ENCODE measurements at regions not wholly inside any gene's neighbourhood (a gene's known extent, or its start where the extent isn't known, plus 50 kb on each side); places are given as distances from the start of the nearest gene placed in this dataset.

DNA sequence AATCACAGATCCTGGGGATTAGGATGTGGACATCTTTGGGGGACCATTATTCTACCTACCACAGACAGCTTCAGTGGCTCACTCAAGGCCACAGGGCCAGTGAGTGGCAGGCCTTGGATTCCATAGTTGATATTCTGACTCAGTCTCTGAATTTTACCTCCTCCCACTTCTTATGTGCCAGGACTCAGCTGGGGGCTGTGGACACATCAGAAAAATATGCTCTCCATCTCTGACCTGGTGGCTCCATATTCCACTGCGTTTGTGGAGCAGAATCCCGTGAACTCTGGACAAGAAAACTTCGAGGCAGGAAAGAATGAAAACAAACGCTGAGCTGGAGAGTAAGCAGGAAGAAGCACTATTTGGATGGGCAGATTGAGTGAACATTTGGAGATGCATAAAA lies 301.8 kb upstream of the MAF start:
- peaks cover 2% of the 10 kb centered on the region for H3K9me3 ChIP-seq (ENCODE audit: control insufficient read depth, insufficient read depth, low read length)
- TF ChIP-seq, protein P1, sequence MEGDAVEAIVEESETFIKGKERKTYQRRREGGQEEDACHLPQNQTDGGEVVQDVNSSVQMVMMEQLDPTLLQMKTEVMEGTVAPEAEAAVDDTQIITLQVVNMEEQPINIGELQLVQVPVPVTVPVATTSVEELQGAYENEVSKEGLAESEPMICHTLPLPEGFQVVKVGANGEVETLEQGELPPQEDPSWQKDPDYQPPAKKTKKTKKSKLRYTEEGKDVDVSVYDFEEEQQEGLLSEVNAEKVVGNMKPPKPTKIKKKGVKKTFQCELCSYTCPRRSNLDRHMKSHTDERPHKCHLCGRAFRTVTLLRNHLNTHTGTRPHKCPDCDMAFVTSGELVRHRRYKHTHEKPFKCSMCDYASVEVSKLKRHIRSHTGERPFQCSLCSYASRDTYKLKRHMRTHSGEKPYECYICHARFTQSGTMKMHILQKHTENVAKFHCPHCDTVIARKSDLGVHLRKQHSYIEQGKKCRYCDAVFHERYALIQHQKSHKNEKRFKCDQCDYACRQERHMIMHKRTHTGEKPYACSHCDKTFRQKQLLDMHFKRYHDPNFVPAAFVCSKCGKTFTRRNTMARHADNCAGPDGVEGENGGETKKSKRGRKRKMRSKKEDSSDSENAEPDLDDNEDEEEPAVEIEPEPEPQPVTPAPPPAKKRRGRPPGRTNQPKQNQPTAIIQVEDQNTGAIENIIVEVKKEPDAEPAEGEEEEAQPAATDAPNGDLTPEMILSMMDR (IDR thresholded peaks at IDR 0.05; ENCODE audit: low read depth, low read length) = no peak
- ChIA-PET POLR2A (no interaction called here), CTCF (no interaction called here)
- no peaks in the 10 kb centered on the region for H3K27me3 ChIP-seq (ENCODE audit: control insufficient read depth, insufficient read depth, low read length)
- H3K4me3 ChIP-seq (ENCODE audit: low read depth, low read length) = no peak overlapping the region
- H3K27ac ChIP-seq (ENCODE audit: low read depth, low read length) = no peak overlapping the region
- DNase-seq (ENCODE audit: low read depth, low spot score) = no peak

DNA sequence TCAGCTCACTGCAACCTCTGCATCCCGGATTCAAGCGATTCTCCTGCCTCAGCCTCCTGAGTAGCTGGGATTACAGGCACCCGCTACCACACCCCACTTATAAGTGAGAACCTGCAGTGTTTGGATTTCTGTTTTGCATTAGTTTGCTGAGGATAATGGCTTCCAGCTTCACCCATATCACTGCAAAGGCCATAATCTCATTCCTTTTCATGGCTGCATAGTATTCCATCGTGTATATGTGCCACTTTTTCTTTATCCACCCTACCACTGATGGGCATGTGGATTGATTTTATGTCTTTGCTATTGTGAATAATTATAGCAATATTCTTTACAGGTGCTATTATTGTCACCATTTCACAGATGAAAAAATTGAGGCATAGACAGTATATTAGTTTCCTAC lies 301.0 kb upstream of the MAF start:
- CTCF ChIA-PET = no interaction called here
- POLR2A ChIA-PET = no interaction called here
- H3K9me3 ChIP-seq (ENCODE audit: control insufficient read depth, insufficient read depth, low read length) = peaks cover 2% of the 10 kb centered on the region

DNA sequence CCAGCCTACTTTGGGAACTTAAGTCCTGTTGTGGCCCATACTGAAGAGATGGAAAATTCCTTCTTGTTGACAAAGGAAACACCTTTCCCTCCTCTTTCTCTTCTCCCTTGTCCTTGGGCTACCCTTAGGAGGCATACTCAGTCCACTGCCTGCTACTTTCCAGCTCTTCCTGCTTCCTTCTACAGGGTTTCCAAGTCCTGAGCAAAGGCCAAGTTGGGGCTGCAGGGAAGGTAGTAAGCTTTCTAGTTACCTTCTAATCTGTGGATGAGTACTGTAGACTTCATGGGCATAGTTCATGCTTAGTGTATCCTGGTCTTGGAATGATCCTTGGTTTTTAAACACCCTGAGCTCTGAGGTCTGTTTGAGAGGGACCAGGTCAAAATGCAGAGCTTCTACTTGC lies 299.2 kb upstream of the MAF start:
- TF ChIP-seq, protein P1 (IDR thresholded peaks at IDR 0.05; ENCODE audit: low read depth, low read length) = no peak
- Histone ChIP-seq H3K27me3 (ENCODE audit: control insufficient read depth, insufficient read depth, low read length) (no peaks in the 10 kb centered on the region), H3K27ac (ENCODE audit: low read depth, low read length) (no peak overlapping the region), H3K4me3 (ENCODE audit: low read depth, low read length) (no peak overlapping the region), H3K9me3 (ENCODE audit: control insufficient read depth, insufficient read depth, low read length) (peaks cover 2% of the 10 kb centered on the region)
- DNase-seq (ENCODE audit: low read depth, low spot score) = no peak
- POLR2A ChIA-PET = no interaction called here
- CTCF ChIA-PET = no interaction called here

More for the DNA sequence above, 301.0 kb upstream of the MAF start:
- TF ChIP-seq, protein P1 (IDR thresholded peaks at IDR 0.05; ENCODE audit: low read depth, low read length) = no peak
- H3K27ac ChIP-seq (ENCODE audit: low read depth, low read length) = no peak overlapping the region
- no peak for DNase-seq (ENCODE audit: low read depth, low spot score)
- no peaks in the 10 kb centered on the region for H3K27me3 ChIP-seq (ENCODE audit: control insufficient read depth, insufficient read depth, low read length)
- H3K4me3 ChIP-seq (ENCODE audit: low read depth, low read length) = no peak overlapping the region

DNA sequence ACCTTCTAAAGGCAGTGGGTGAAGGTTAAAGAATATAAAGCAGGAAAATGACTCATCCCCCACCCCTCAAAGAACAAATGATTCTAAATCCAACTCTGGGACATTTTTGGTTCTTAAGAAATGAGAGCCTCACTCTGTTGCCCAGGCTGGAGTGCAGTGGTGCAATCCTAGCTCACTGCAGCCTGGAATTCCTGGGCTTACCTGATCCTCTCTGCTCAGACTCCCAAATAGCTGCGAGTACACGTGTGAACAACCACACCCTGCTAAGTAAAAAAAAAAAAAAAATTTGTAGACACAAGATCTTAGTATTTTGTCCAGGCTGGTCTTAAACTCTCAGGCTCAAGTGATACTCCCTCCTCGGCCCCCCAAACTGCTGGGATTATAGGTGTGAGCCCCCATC lies 298.8 kb upstream of the MAF start:
- Histone ChIP-seq H3K9me3 (ENCODE audit: control insufficient read depth, insufficient read depth, low read length) (peaks cover 2% of the 10 kb centered on the region), H3K27me3 (ENCODE audit: control insufficient read depth, insufficient read depth, low read length) (no peaks in the 10 kb centered on the region), H3K4me3 (ENCODE audit: low read depth, low read length) (no peak overlapping the region), H3K27ac (ENCODE audit: low read depth, low read length) (no peak overlapping the region)
- no peak for DNase-seq (ENCODE audit: low read depth, low spot score)
- TF ChIP-seq, protein P1 (IDR thresholded peaks at IDR 0.05; ENCODE audit: low read depth, low read length) = no peak
- ChIA-PET POLR2A (no interaction called here), CTCF (no interaction called here)

DNA sequence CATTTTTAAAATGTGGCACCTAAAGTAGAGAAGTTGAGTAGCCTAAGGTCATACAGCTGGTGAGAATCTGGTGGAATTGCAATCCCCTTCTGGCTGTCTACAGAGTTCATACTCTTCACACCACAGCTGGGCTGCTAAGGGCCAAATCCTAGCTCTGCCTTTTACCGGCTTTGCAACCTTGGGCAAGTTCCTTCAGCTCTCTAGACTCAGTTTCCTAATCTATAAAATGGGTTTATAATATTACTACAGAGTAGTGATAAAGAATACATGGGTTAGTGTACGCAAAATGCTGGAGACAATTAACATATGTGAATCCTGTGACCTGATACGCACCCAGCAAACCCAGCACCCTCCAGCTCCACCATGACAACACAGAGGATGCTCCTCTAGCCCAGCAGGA lies 298.2 kb upstream of the MAF start:
- ChIA-PET POLR2A (no interaction called here), CTCF (no interaction called here)
- H3K27me3 ChIP-seq (ENCODE audit: control insufficient read depth, insufficient read depth, low read length) = no peaks in the 10 kb centered on the region
- TF ChIP-seq, protein P1 (IDR thresholded peaks at IDR 0.05; ENCODE audit: low read depth, low read length) = no peak
- no peak for DNase-seq (ENCODE audit: low read depth, low spot score)
- peaks cover 2% of the 10 kb centered on the region for H3K9me3 ChIP-seq (ENCODE audit: control insufficient read depth, insufficient read depth, low read length)
- H3K27ac ChIP-seq (ENCODE audit: low read depth, low read length) = no peak overlapping the region
- no peak overlapping the region for H3K4me3 ChIP-seq (ENCODE audit: low read depth, low read length)
